ENCODE measurements at regions not wholly inside any gene's neighbourhood (a gene's known extent, or its start where the extent isn't known, plus 50 kb on each side); places are given as distances from the start of the nearest gene placed in this dataset.

DNA sequence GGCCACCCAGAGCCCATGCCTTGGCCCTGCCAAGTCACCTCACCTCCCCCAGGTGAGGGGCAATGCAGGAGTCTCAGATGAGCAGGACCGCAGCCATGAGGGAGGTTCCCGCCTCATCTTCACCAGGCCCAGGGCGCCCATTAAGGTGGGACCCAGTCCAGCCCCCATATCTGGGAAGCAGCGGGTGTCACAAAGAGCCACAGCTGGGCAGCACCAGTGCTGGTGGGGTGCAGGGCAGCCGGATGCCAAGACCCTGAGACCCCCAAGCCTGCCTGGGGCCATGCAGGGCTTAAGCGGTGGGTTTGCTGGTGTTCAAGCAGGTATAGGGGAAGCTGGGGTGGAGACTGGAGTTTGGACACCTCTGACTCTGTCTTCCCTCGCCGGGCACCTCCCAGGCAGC lies 237.8 kb upstream of the GSE1 start:
- Histone ChIP-seq H3K79me2 (ENCODE audit: insufficient read depth) (peaks cover 83% of the 10 kb centered on the region), H3K4me2 (ENCODE audit: unreplicated experiment) (no peak overlapping the region), H3K36me3 (ENCODE audit: low read depth) (no peaks in the 10 kb centered on the region), H3K9ac (no peak overlapping the region), H3K9me2 (ENCODE audit: insufficient read depth) (no peaks in the 10 kb centered on the region), H4K20me1 (ENCODE audit: insufficient read depth) (no peaks in the 10 kb centered on the region), H2AFZ (no peak overlapping the region), H3K9me3 (ENCODE audit: low read depth) (no peaks in the 10 kb centered on the region), H3F3A (ENCODE audit: insufficient read depth) (peaks cover 10% of the 10 kb centered on the region; the same call in 1 of the 2 replicates), H3K27ac (no peak overlapping the region), H3K4me1 (ENCODE audit: insufficient read depth) (peaks cover 50% of the 10 kb centered on the region), H3K27me3 (replicated peaks; ENCODE audit: insufficient read depth) (no peaks in the 10 kb centered on the region), H3K4me3 (no peak overlapping the region)
- WGBS, 2 experiments (ENCODE audit: low coverage in 1 of 2, low lambda C conversion rate in 2 of 2, missing lambda C conversion rate in 2 of 2) = 95 to 98% methylated on average over 8 of the region's 8 CpGs
- in situ Hi-C loops (cut with MboI) = no loop called here
- TF ChIP-seq EZH2 (IDR thresholded peaks at IDR 0.05; ENCODE audit: insufficient read depth, poor library complexity, severe bottlenecking) (no peak), EZH2phosphoT487 (IDR thresholded peaks at IDR 0.05; ENCODE audit: insufficient read depth, low read depth) (no peak)
- DNase-seq = no peak

DNA sequence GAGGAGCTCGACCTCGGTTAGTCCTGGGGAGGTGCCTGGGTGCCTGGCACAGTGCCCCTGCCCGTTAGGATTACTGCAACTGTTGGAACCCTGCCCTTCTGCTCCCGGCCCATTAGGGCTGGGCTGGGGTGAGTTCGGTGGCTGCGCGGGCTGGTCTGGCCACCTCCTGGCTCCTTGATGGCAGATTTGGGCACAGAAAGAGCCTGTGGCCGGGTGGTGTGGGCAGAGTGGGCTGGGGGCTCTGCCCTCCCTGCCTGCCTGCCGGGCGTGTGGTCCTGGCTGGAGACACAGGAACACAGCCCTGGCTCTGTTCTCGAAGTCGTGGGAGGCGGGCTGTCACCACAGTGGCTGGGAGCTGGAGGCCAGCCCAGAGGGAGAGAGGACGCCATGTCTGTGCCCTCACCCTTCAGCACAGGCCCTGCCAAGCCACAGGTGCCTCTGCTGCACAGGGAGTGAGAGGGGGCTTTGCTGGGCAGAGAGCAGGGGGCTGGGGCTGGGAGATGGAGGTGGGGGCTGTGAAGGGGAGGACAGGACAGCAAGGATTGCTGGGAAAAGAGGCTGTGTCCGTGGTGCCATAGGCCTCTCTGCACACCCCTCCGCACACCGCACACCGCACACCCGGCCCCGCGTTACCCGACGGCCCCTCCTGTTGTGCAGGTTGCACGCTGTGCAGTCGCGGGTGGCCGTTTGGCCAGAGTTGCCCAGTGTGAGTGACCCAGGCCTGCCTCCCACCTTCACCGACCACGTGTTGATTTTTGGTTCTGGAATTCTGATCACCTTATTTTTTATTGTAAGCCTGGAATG lies 236.6 kb upstream of the GSE1 start:
- Histone ChIP-seq H3K9me3 (ENCODE audit: low read depth) (no peaks in the 10 kb centered on the region), H3K27me3 (replicated peaks; ENCODE audit: insufficient read depth) (no peaks in the 10 kb centered on the region), H4K20me1 (ENCODE audit: insufficient read depth) (no peaks in the 10 kb centered on the region), H3K9me2 (ENCODE audit: insufficient read depth) (no peaks in the 10 kb centered on the region), H3K4me3 (no peak overlapping the region), H3K9ac (peak overlapping the region; percentile 44; the same call in 1 of the 2 replicates), H3K27ac (0 out of 2 replicates have a peak overlapping the region, but pooled peaks have one; percentile 12), H3K4me2 (ENCODE audit: unreplicated experiment) (peak overlapping the region; percentile 40), H3K79me2 (ENCODE audit: insufficient read depth) (peaks cover 93% of the 10 kb centered on the region), H3K36me3 (ENCODE audit: low read depth) (no peaks in the 10 kb centered on the region), H3F3A (ENCODE audit: insufficient read depth) (peaks cover 14% of the 10 kb centered on the region), H2AFZ (no peak overlapping the region), H3K4me1 (ENCODE audit: insufficient read depth) (peaks cover 38% of the 10 kb centered on the region)
- TF ChIP-seq EZH2phosphoT487 (IDR thresholded peaks at IDR 0.05; ENCODE audit: insufficient read depth, low read depth) = no peak
- TF ChIP-seq EZH2 (IDR thresholded peaks at IDR 0.05; ENCODE audit: insufficient read depth, poor library complexity, severe bottlenecking) = no peak
- in situ Hi-C loops (cut with MboI) = no loop called here
- WGBS, 2 experiments (ENCODE audit: low coverage in 1 of 2, low lambda C conversion rate in 2 of 2, missing lambda C conversion rate in 2 of 2) = 54 to 56% methylated on average over 23 to 29 of the region's 29 CpGs
- DNase-seq = peak; percentile 56

DNA sequence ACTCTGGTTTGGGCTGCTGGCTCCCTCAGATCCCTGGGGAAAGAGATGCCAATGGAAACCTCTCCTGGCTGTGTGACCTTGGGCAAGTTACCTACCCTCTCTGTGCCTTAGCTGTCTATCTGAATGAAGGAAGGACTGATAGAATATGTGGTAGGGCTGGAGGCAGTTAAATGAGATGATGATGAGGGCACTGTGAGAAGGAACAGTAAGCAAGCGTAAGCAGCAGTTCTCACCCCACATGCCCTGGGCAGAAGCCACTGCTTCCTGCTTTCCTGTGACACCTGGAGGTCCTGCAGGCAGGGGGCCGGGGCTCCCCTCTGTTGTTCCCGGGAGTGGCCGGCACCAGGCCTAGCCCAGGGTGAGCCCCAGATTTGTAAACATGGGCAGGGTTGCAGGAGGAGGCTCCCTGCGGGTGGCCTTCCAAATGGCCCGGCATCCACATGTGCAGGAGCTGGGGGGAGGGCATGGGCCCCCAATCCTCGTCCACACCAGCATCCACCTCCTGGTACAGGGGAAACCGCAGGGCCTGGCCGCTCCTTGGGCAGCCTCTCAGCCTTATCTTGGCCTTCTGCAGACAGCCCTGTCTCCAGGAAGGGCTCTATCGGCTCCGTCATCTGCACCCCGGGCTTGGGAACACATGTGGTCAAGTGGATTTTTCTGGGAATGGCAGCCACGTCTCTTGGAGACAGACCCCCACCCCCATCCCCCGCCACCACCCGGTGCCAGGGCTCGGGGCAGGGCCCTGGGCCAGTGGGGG lies 235.6 kb upstream of the GSE1 start:
- H3K27me3 ChIP-seq (replicated peaks; ENCODE audit: insufficient read depth) = no peaks in the 10 kb centered on the region
- no peaks in the 10 kb centered on the region for H3K9me3 ChIP-seq (ENCODE audit: low read depth)
- H3K27ac ChIP-seq = no peak overlapping the region
- no peak for DNase-seq
- no peak overlapping the region for H2AFZ ChIP-seq
- no peak overlapping the region for H3K4me2 ChIP-seq (ENCODE audit: unreplicated experiment)
- peaks cover 96% of the 10 kb centered on the region for H3K79me2 ChIP-seq (ENCODE audit: insufficient read depth)
- H3K4me3 ChIP-seq = no peak overlapping the region
- in situ Hi-C loops (cut with MboI) = no loop called here
- peaks cover 15% of the 10 kb centered on the region for H3F3A ChIP-seq (ENCODE audit: insufficient read depth)
- WGBS, 2 experiments (ENCODE audit: low coverage in 1 of 2, low lambda C conversion rate in 2 of 2, missing lambda C conversion rate in 2 of 2) = 74 to 78% methylated on average over 15 to 16 of the region's 16 CpGs
- no peak overlapping the region for H3K9ac ChIP-seq
- no peaks in the 10 kb centered on the region for H4K20me1 ChIP-seq (ENCODE audit: insufficient read depth)
- H3K36me3 ChIP-seq (ENCODE audit: low read depth) = no peaks in the 10 kb centered on the region
- H3K4me1 ChIP-seq (ENCODE audit: insufficient read depth) = peaks cover 38% of the 10 kb centered on the region
- no peak for TF ChIP-seq EZH2 (IDR thresholded peaks at IDR 0.05; ENCODE audit: insufficient read depth, poor library complexity, severe bottlenecking)
- TF ChIP-seq EZH2phosphoT487 (IDR thresholded peaks at IDR 0.05; ENCODE audit: insufficient read depth, low read depth) = no peak
- H3K9me2 ChIP-seq (ENCODE audit: insufficient read depth) = no peaks in the 10 kb centered on the region

DNA sequence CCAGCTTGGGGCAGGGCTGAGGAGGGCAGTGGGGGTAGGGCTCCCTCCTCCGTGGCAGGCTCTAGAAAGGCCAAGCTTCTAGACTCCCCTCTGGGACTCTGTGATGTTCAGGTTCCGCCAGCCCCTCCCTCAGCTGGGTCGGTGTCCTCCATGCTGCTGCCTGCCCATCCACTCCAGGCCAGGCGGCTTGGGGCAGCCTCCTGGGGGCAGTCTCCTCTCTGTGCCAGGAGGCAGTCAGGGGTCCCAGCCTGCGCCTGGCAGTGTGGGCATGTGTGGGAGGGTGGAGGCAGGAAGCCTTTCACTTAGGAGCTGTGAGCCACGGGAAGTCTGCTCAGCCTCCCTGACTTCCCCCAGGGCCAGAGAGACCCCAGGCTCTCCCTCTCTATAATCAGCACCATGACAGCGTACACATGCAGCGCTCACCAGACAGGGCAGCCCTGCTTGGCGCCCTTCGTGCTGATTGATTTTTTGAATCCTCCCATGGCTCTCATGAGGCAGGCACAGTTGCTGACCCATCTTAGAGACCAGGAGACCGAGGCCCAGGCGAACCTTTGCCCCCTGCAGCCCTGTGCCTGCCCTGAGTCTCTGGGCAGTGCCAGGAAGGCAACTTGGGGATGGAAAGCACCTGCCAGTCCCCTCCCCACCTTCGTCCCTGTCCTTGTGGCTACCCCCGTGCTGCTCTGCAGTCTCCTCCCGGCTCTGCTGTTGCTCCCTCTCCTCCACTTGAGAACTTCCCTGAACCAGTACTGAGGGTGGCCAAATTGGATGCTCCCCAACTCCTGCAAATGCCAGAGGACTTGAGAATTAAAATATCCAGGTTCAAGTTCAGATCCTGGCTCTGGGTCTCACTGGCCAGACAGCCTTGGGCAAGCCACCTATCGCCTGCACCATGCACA lies 234.7 kb upstream of the GSE1 start:
- H3K9ac ChIP-seq = no peak overlapping the region
- no peaks in the 10 kb centered on the region for H3K36me3 ChIP-seq (ENCODE audit: low read depth)
- peaks cover 95% of the 10 kb centered on the region for H3K79me2 ChIP-seq (ENCODE audit: insufficient read depth)
- H3K4me2 ChIP-seq (ENCODE audit: unreplicated experiment) = no peak overlapping the region
- no peak overlapping the region for H2AFZ ChIP-seq
- in situ Hi-C loops (cut with MboI) = no loop called here
- no peak for TF ChIP-seq EZH2 (IDR thresholded peaks at IDR 0.05; ENCODE audit: insufficient read depth, poor library complexity, severe bottlenecking)
- TF ChIP-seq EZH2phosphoT487 (IDR thresholded peaks at IDR 0.05; ENCODE audit: insufficient read depth, low read depth) = no peak
- H3K27ac ChIP-seq = no peak overlapping the region
- no peaks in the 10 kb centered on the region for H3K9me2 ChIP-seq (ENCODE audit: insufficient read depth)
- peaks cover 30% of the 10 kb centered on the region for H3K4me1 ChIP-seq (ENCODE audit: insufficient read depth)
- H3K4me3 ChIP-seq = no peak overlapping the region
- H4K20me1 ChIP-seq (ENCODE audit: insufficient read depth) = no peaks in the 10 kb centered on the region
- H3F3A ChIP-seq (ENCODE audit: insufficient read depth) = peaks cover 9% of the 10 kb centered on the region
- no peaks in the 10 kb centered on the region for H3K27me3 ChIP-seq (replicated peaks; ENCODE audit: insufficient read depth)
- no peaks in the 10 kb centered on the region for H3K9me3 ChIP-seq (ENCODE audit: low read depth)
- no peak for DNase-seq
- WGBS, 2 experiments (ENCODE audit: low coverage in 1 of 2, low lambda C conversion rate in 2 of 2, missing lambda C conversion rate in 2 of 2) = 88 to 89% methylated on average over 14 to 16 of the region's 16 CpGs
